ENCODE measurements at regions not wholly inside any gene's neighbourhood (a gene's known extent, or its start where the extent isn't known, plus 50 kb on each side); places are given as distances from the start of the nearest gene placed in this dataset.

DNA sequence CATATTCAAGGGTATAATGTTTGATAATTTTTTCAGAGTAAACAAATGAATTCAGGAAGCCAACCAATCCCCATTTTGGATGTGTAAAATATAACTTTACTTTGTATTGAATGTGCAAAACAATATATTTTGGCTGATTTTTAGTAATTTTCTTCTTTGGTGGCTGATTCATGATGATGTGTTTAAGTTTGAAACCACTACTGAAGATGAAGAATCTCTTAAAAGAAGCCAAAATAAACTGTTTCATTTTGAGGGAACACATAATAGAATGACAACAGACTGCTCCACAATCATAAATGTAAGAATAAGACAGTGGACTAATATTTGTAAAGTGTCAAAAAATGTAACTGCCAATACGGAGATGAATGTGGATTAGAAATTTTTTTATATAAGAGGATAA, 52.5 kb upstream of the TRIM43 start:
- TF ChIP-seq, protein P1, sequence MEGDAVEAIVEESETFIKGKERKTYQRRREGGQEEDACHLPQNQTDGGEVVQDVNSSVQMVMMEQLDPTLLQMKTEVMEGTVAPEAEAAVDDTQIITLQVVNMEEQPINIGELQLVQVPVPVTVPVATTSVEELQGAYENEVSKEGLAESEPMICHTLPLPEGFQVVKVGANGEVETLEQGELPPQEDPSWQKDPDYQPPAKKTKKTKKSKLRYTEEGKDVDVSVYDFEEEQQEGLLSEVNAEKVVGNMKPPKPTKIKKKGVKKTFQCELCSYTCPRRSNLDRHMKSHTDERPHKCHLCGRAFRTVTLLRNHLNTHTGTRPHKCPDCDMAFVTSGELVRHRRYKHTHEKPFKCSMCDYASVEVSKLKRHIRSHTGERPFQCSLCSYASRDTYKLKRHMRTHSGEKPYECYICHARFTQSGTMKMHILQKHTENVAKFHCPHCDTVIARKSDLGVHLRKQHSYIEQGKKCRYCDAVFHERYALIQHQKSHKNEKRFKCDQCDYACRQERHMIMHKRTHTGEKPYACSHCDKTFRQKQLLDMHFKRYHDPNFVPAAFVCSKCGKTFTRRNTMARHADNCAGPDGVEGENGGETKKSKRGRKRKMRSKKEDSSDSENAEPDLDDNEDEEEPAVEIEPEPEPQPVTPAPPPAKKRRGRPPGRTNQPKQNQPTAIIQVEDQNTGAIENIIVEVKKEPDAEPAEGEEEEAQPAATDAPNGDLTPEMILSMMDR (IDR thresholded peaks at IDR 0.05; ENCODE audit: low read depth, low read length, missing control alignments) = no peak
- no peak for DNase-seq (ENCODE audit: low read depth)
- no peak overlapping the region for H3K4me3 ChIP-seq (ENCODE audit: low read depth, low read length)

DNA sequence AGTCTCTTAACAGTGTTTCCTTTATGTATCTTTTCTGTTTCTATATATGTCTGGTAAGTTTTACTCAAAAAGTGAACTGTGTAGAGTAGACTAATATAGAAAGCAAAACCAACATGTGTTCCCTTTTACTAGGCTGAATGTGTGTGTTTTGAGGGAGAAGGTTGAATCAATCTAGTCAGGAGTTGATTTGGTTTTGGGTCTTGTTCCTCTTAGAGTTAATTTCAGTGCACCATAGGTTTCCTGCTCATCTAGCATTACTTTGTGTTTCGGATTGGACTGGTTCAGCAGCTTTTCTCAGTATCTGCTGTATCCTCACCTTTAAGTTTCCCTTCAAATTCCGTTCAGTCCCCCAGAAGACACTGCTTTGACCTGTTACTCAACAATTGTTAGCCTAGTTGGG, 52.0 kb upstream of the TRIM43 start:
- TF ChIP-seq, protein P1 (IDR thresholded peaks at IDR 0.05; ENCODE audit: low read depth, low read length, missing control alignments) = no peak
- H3K4me3 ChIP-seq (ENCODE audit: low read depth, low read length) = peak overlapping the region; percentile 6; the same call in 1 of the 2 replicates
- peak; percentile 79 for DNase-seq (ENCODE audit: low read depth)

Data from GM12864 (cell line).